ENCODE measurements at regions not wholly inside any gene's neighbourhood (a gene's known extent, or its start where the extent isn't known, plus 50 kb on each side); places are given as distances from the start of the nearest gene placed in this dataset.

- peak; percentile 25 for DNase-seq (ENCODE audit: low spot score)
These were observed 93.2 kb downstream of the FOXF2 start for GRCh38 chr6:1482381-1483166.

GRCh38 chr6:1485678-1486077 lies 96.3 kb downstream of the FOXF2 start:
- DNase-seq (ENCODE audit: low spot score) = peak; percentile 45
- FAIRE-seq = peak; percentile 67

More at GRCh38 chr6:1482381-1483166, 93.2 kb downstream of the FOXF2 start:
- no peak for FAIRE-seq

- FAIRE-seq = no peak
- no peak for DNase-seq (ENCODE audit: low spot score)
These were observed 97.0 kb downstream of the FOXF2 start for GRCh38 chr6:1486387-1486786.

- DNase-seq (ENCODE audit: low spot score) (no peak), FAIRE-seq (no peak)
These were observed 97.9 kb downstream of the FOXF2 start for GRCh38 chr6:1487239-1487638.

GRCh38 chr6:1491025-1491424 lies 101.6 kb downstream of the FOXF2 start:
- no peak for FAIRE-seq

GRCh38 chr6:1491591-1492319 lies 102.4 kb downstream of the FOXF2 start:
- DNase-seq (ENCODE audit: low spot score) (no peak), FAIRE-seq (no peak)

More at GRCh38 chr6:1491025-1491424, 101.6 kb downstream of the FOXF2 start:
- DNase-seq (ENCODE audit: low spot score) = no peak

GRCh38 chr6:1494671-1495070 lies 105.3 kb downstream of the FOXF2 start:
- FAIRE-seq = no peak
- DNase-seq (ENCODE audit: low spot score) = no peak

- FAIRE-seq (no peak), DNase-seq (ENCODE audit: low spot score) (no peak)
These were observed 106.0 kb downstream of the FOXF2 start for GRCh38 chr6:1495344-1495743.

- no peak for DNase-seq (ENCODE audit: low spot score)
- no peak for FAIRE-seq
These were observed 106.7 kb downstream of the FOXF2 start for GRCh38 chr6:1496092-1496491.

- no peak for DNase-seq (ENCODE audit: low spot score)
- FAIRE-seq = no peak
These were observed 107.7 kb downstream of the FOXF2 start for GRCh38 chr6:1496836-1497760.

GRCh38 chr6:1497761-1498105 lies 108.4 kb downstream of the FOXF2 start:
- no peak for DNase-seq (ENCODE audit: low spot score)
- FAIRE-seq = no peak

- DNase-seq (ENCODE audit: low spot score) (no peak), FAIRE-seq (no peak)
These were observed 109.2 kb downstream of the FOXF2 start for GRCh38 chr6:1498491-1499113.

- DNase-seq (ENCODE audit: low spot score) (no peak), FAIRE-seq (no peak)
These were observed 109.9 kb upstream of the FOXC1 start for GRCh38 chr6:1499777-1500176.

GRCh38 chr6:1500913-1501312 lies 108.8 kb upstream of the FOXC1 start:
- DNase-seq (ENCODE audit: low spot score) = no peak
- FAIRE-seq = no peak

GRCh38 chr6:1502041-1502440 lies 107.7 kb upstream of the FOXC1 start:
- FAIRE-seq = no peak

GRCh38 chr6:1503811-1504210 lies 105.9 kb upstream of the FOXC1 start:
- DNase-seq (ENCODE audit: low spot score) = no peak
- FAIRE-seq = no peak

More at GRCh38 chr6:1502041-1502440, 107.7 kb upstream of the FOXC1 start:
- DNase-seq (ENCODE audit: low spot score) = no peak

GRCh38 chr6:1504465-1504864 lies 105.2 kb upstream of the FOXC1 start:
- DNase-seq (ENCODE audit: low spot score) (no peak), FAIRE-seq (no peak)

GRCh38 chr6:1507251-1507650 lies 102.5 kb upstream of the FOXC1 start:
- FAIRE-seq (no peak), DNase-seq (ENCODE audit: low spot score) (no peak)

GRCh38 chr6:1509241-1509640 lies 100.5 kb upstream of the FOXC1 start:
- DNase-seq (ENCODE audit: low spot score) = no peak
- FAIRE-seq = no peak

GRCh38 chr6:1510239-1510638 lies 99.5 kb upstream of the FOXC1 start:
- no peak for DNase-seq (ENCODE audit: low spot score)

GRCh38 chr6:1513215-1513780 lies 96.4 kb upstream of the FOXC1 start:
- DNase-seq (ENCODE audit: low spot score) (no peak), FAIRE-seq (no peak)

More at GRCh38 chr6:1510239-1510638, 99.5 kb upstream of the FOXC1 start:
- FAIRE-seq = no peak
